A204.1 (cell line): ENCODE measurements at regions not wholly inside any gene's neighbourhood (a gene's known extent, or its start where the extent isn't known, plus 50 kb on each side); places are given as distances from the start of the nearest gene placed in this dataset.
"Not testable (repeated sequence)": the region's sequence is repeated elsewhere in the genome, so short reads cannot be mapped to it uniquely, and the experiment has no call there.

Source experiments
- FAIRE-seq: peaks from 2 replicates; lab custom pipeline; 2012; peaks lifted over from hg19 to GRCh38; lab: Jason Lieb, UNC

- not testable (repeated sequence) for FAIRE-seq
Measured at GRCh38 chr17:70525035-70525434, 355.7 kb downstream of the KCNJ2 start.

- no peak for FAIRE-seq
Measured at GRCh38 chr17:70525961-70526360, 356.6 kb downstream of the KCNJ2 start.

GRCh38 chr17:70527364-70527888, 358.1 kb downstream of the KCNJ2 start:
- no peak for FAIRE-seq

GRCh38 chr17:70533427-70533826, 364.1 kb downstream of the KCNJ2 start:
- no peak for FAIRE-seq

- FAIRE-seq, result no peak
Measured at GRCh38 chr17:70535986-70536385, 366.7 kb downstream of the KCNJ2 start.

- FAIRE-seq, result no peak
Measured at GRCh38 chr17:70539132-70539924, 370.0 kb downstream of the KCNJ2 start.

- FAIRE-seq, result no peak
Measured at GRCh38 chr17:70542876-70543275, 373.5 kb downstream of the KCNJ2 start.

- no peak for FAIRE-seq
Measured at GRCh38 chr17:70544317-70544716, 375.0 kb downstream of the KCNJ2 start.

GRCh38 chr17:70552230-70552981, 383.1 kb downstream of the KCNJ2 start:
- FAIRE-seq, result peak; percentile 88

GRCh38 chr17:70552982-70553334, 383.6 kb downstream of the KCNJ2 start:
- no peak for FAIRE-seq

GRCh38 chr17:70555723-70556122, 386.4 kb downstream of the KCNJ2 start:
- FAIRE-seq, result no peak

GRCh38 chr17:70558821-70559220, 389.5 kb downstream of the KCNJ2 start:
- FAIRE-seq, result no peak

- FAIRE-seq, result peak; percentile 25
Measured at GRCh38 chr17:70560471-70560870, 391.1 kb downstream of the KCNJ2 start.

GRCh38 chr17:70562137-70562536, 392.8 kb downstream of the KCNJ2 start:
- FAIRE-seq, result no peak

- FAIRE-seq, result no peak
Measured at GRCh38 chr17:70563281-70563820, 394.0 kb downstream of the KCNJ2 start.

GRCh38 chr17:70564006-70564620, 394.8 kb downstream of the KCNJ2 start:
- no peak for FAIRE-seq

- no peak for FAIRE-seq
Measured at GRCh38 chr17:70569128-70569527, 399.8 kb downstream of the KCNJ2 start.

GRCh38 chr17:70577456-70577855, 408.1 kb downstream of the KCNJ2 start:
- FAIRE-seq, result no peak

- no peak for FAIRE-seq
Measured at GRCh38 chr17:70581459-70581858, 412.1 kb downstream of the KCNJ2 start.

- FAIRE-seq, result no peak
Measured at GRCh38 chr17:70582777-70583176, 413.4 kb downstream of the KCNJ2 start.

GRCh38 chr17:70584255-70584654, 414.9 kb downstream of the KCNJ2 start:
- no peak for FAIRE-seq

GRCh38 chr17:70588003-70588402, 418.7 kb downstream of the KCNJ2 start:
- FAIRE-seq, result no peak

GRCh38 chr17:70597774-70598173, 428.4 kb downstream of the KCNJ2 start:
- FAIRE-seq, result no peak
